Thyroid gland (tissue), 4 donors: ENCODE measurements at regions not wholly inside any gene's neighbourhood (a gene's known extent, or its start where the extent isn't known, plus 50 kb on each side); places are given as distances from the start of the nearest gene placed in this dataset.

Experiments used
- DNase-seq, 2 donors: peaks; one replicate each; pipeline ENCODE4 v3.0.0-alpha.2; 2019
- H3K27ac ChIP-seq, 3 donors: fragments of 200-600 bp; sonication (generic); 1 replicate in 2 of 3; 2 replicates in 1 of 3; pipeline ENCODE4 v1.5.1; 2016 to 2019; ENCODE audit warnings: mild to moderate bottlenecking in 1 of 3, moderate library complexity in 1 of 3
- H3K27me3 ChIP-seq: fragments of 200-600 bp; sonication (generic); one replicate; pipeline ENCODE4 v1.5.1; 2019
- H3K36me3 ChIP-seq, 2 donors: fragments of 200-600 bp; sonication (generic); one replicate each; pipeline ENCODE4 v1.5.1; 2016 to 2019
- H3K4me1 ChIP-seq, 2 donors: fragments of 200-600 bp; sonication (generic); one replicate each; pipeline ENCODE4 v1.5.1; 2017 to 2019
- H3K4me3 ChIP-seq, 3 donors: fragments of 200-600 bp; sonication (generic); replicated peaks in 1 of 3; 1 replicate in 2 of 3; 2 replicates in 1 of 3; pipeline ENCODE4 v1.5.1; 2016; ENCODE audit warnings: mild to moderate bottlenecking in 1 of 3
- H3K9me3 ChIP-seq: fragments of 200-600 bp; sonication (generic); one replicate; pipeline ENCODE4 v1.5.1; 2017
- POLR2A ChIP-seq, 2 donors: fragments of 450-650 bp; IDR thresholded peaks; one replicate each; pipeline ENCODE4 v1.6.1; 2017; ENCODE audit warnings: antibody characterized with exemption in 2 of 2, mild to moderate bottlenecking in 2 of 2, moderate library complexity in 1 of 2
- WGBS, 2 donors: methylation state at CpG; one replicate each; pipeline ENCODE4 v1.1.5; 2017; 5-methylcytosine and 5-hydroxymethylcytosine counted together
- intact Hi-C: fragments of 100-400 bp; cut with DNase I; formaldehyde crosslinking; loops from one replicate; pipeline ENCODE4 v1.15.1; 2023
- TF ChIP-seq, protein P1 (sequence below), 6 experiments: fragments of 200-600 bp in 3 of 6; fragments of 450-650 bp in 3 of 6; sonication (generic) in 3 of 6; IDR thresholded peaks; one replicate each; pipeline ENCODE4 v1.5.1; 2016 to 2019; ENCODE audit warnings: antibody characterized with exemption in 6 of 6, mild to moderate bottlenecking in 2 of 6, inconsistent platforms in 1 of 6, moderate library complexity in 1 of 6

DNA sequence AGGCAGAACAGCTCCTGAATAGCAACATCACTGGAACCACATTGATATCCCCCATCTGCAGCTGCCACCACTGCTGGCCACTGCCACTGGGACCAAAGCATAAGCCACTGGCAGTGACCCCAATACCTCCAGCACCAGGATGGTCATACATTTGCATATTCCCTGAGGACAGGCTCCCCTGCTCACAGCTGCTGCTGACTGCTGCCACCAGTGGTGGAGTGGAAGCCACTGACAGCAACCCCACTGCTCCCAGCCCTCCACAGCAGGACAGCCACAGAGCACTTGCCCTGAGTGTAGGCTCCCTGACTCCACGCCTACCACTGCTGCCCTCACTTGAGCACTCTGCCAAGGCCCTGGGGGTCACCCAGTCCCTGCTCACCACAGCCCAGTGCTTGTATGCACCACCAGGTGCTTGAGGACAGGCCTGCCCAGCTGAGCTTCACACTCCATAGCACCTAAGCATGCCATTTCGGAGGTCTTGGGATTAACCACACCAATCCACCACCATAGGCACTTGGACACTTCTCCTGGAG is 327.4 kb upstream of the RPS23 start:
- no peaks in the 10 kb centered on the region for H3K36me3 ChIP-seq
- no peak overlapping the region for H3K4me3 ChIP-seq
- intact Hi-C loops, result no loop called here
- no peaks in the 10 kb centered on the region for H3K4me1 ChIP-seq
- no peak for TF ChIP-seq POLR2A (IDR thresholded peaks at IDR 0.05)
- no peaks in the 10 kb centered on the region for H3K27me3 ChIP-seq
- no peak for DNase-seq
- H3K27ac ChIP-seq, result no peak overlapping the region
- H3K9me3 ChIP-seq, result no peaks in the 10 kb centered on the region
- WGBS, 2 donors, result 80 to 83% methylated on average over 1 of the region's 2 CpGs

DNA sequence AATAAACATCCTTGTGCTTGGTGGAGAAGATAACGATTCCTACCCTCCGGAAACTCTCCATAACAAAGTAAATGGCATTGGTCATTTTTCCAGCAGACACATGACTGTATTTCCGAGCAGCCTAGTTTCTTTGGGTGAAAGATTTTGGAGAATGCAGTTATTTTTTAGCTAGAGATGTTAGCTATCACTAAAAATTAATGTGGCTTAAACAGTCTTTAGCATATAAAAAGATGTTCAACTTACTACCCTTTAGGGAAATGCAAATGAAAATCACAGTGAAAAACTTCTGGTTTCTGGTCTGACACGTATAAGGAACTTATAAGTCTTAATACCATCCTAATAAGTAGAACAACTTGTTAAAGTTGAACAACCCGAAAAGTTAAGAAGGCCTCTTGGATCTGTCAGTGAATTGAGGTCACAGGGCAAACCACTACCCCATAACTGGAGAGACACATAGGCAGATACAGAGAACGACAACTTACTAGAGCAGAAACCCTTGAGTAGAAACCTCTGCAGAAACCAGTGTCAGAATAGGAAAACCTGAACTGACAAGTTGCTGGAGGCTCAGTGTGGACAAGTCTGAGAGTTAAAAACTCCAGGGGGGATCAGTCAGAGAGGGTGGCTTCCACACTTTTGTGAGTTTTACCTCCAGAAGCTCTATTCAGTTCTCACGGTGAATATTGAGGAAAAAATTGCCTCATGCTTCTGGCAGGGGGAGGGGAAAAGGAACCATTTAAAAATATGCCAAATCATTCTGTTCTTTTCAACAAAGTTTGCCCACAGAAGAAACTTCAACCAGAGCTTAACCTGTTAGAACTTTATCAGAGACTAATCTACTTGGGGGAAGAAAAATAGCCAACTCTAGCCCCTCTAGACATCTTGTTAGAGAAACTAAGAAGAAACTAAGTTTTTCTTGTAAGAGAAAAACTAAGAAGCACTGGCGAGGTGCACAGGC is 325.2 kb upstream of the RPS23 start:
- no peaks in the 10 kb centered on the region for H3K9me3 ChIP-seq
- no peaks in the 10 kb centered on the region for H3K36me3 ChIP-seq
- WGBS, 2 donors, result 73 to 76% methylated on average over 8 of the region's 8 CpGs
- TF ChIP-seq, protein P1, sequence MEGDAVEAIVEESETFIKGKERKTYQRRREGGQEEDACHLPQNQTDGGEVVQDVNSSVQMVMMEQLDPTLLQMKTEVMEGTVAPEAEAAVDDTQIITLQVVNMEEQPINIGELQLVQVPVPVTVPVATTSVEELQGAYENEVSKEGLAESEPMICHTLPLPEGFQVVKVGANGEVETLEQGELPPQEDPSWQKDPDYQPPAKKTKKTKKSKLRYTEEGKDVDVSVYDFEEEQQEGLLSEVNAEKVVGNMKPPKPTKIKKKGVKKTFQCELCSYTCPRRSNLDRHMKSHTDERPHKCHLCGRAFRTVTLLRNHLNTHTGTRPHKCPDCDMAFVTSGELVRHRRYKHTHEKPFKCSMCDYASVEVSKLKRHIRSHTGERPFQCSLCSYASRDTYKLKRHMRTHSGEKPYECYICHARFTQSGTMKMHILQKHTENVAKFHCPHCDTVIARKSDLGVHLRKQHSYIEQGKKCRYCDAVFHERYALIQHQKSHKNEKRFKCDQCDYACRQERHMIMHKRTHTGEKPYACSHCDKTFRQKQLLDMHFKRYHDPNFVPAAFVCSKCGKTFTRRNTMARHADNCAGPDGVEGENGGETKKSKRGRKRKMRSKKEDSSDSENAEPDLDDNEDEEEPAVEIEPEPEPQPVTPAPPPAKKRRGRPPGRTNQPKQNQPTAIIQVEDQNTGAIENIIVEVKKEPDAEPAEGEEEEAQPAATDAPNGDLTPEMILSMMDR (IDR thresholded peaks at IDR 0.05), result no peak
- no peak for TF ChIP-seq POLR2A (IDR thresholded peaks at IDR 0.05)
- intact Hi-C loops, result no loop called here
- no peaks in the 10 kb centered on the region for H3K4me1 ChIP-seq
- DNase-seq, result no peak
- H3K4me3 ChIP-seq, result no peak overlapping the region
- H3K27me3 ChIP-seq, result no peaks in the 10 kb centered on the region
- no peak overlapping the region for H3K27ac ChIP-seq

DNA sequence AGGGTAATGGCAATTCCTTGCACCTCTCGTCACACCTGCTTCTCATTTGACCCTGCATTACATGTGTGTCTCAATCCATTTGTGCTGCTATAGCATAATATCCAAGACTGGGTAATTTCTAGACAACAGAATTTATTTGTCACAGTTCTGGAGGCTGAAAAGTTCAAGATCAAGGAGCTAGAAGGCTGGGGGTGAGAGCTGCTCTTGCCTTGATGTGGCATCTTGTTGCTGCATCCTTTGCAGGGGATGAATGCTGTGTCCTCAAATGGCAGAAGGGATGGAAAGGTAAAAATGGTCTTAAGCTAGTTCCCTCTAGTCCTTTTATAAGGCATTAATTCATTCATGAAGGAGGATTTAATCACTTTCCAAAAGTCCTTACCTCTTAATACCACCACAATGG is 323.7 kb upstream of the RPS23 start:
- Histone ChIP-seq H3K36me3 (no peaks in the 10 kb centered on the region), H3K9me3 (no peaks in the 10 kb centered on the region), H3K27me3 (no peaks in the 10 kb centered on the region), H3K4me3 (no peak overlapping the region), H3K4me1 (no peaks in the 10 kb centered on the region), H3K27ac (no peak overlapping the region)
- no peak for DNase-seq
- WGBS, 2 donors, result 94 to 100% methylated on average over 1 of the region's 1 CpG
- intact Hi-C loops, result no loop called here
- TF ChIP-seq, protein P1 (IDR thresholded peaks at IDR 0.05), result no peak
- no peak for TF ChIP-seq POLR2A (IDR thresholded peaks at IDR 0.05)

DNA sequence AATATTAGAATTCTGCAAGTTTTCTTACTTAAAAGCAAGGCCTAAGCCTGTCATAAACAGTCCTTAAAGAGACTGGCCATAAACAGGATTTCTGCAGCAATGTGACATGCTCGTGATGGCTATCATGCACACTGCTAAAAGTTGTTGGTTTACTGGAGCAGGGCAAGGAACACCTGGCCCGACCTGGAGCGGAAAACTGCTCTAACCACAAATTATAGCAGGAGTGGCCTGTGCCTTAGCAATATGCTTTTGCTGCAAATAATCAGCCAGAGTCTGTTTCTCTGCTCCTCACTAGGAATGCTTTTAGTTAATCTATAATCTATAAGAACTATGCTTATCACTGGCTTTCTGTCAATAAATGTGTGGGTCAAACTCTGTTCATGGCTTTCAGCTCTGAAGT is 322.9 kb upstream of the RPS23 start:
- intact Hi-C loops, result no loop called here
- Histone ChIP-seq H3K9me3 (no peaks in the 10 kb centered on the region), H3K4me3 (no peak overlapping the region), H3K4me1 (no peaks in the 10 kb centered on the region), H3K36me3 (no peaks in the 10 kb centered on the region), H3K27ac (no peak overlapping the region), H3K27me3 (no peaks in the 10 kb centered on the region)
- DNase-seq, result no peak
- 82 to 87% methylated on average over 3 of the region's 3 CpGs for WGBS, 2 donors
- no peak for TF ChIP-seq POLR2A (IDR thresholded peaks at IDR 0.05)
- TF ChIP-seq, protein P1 (IDR thresholded peaks at IDR 0.05), result no peak

DNA sequence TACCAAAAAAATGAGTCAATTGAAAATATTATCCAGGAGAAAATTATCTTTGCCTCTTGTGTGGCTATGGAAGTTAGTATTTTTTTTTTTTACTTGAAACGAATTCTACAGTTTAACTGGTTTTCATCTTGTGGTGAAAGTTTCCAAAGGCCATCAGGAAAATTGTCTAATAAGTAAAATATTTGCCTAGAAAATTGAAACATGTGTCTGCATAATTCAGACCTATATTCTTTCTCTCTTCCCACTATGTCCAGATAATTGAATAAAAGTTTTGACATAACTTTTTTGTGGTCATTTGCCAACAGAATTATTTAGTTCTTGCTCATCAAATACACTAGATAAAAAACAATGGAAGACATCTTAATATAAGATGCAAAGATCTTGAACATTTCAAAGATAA is 321.5 kb upstream of the RPS23 start:
- intact Hi-C loops, result no loop called here
- no peaks in the 10 kb centered on the region for H3K27me3 ChIP-seq

More for the DNA sequence above, 321.5 kb upstream of the RPS23 start:
- Histone ChIP-seq H3K4me3 (no peak overlapping the region), H3K9me3 (no peaks in the 10 kb centered on the region), H3K4me1 (no peaks in the 10 kb centered on the region), H3K36me3 (no peaks in the 10 kb centered on the region), H3K27ac (no peak overlapping the region)
- WGBS, 2 donors, result 72 to 75% methylated on average over 1 of the region's 1 CpG
- DNase-seq, result no peak
- no peak for TF ChIP-seq POLR2A (IDR thresholded peaks at IDR 0.05)
- TF ChIP-seq, protein P1 (IDR thresholded peaks at IDR 0.05), result no peak
